Stimulated activated CD8-positive, alpha-beta memory T cell treated with anti-CD3 and anti-CD28 coated beads, Interleukin-7, amount 100 ng/mL, for 1 hour (primary cell): ENCODE measurements at regions not wholly inside any gene's neighbourhood (a gene's known extent, or its start where the extent isn't known, plus 50 kb on each side); places are given as distances from the start of the nearest gene placed in this dataset.

Source experiments
- DNase-seq, 2 donors: peaks; one replicate each; pipeline ENCODE4 v3.0.0-alpha.2; 2020; ENCODE audit warnings: low read depth in 2 of 2

GRCh38 chr5:89147031-89147430 lies 264.0 kb upstream of the MEF2C start:
- DNase-seq, result no peak

- DNase-seq, result no peak
These were observed 254.2 kb upstream of the MEF2C start for GRCh38 chr5:89137148-89137547.

GRCh38 chr5:89133975-89134374 lies 251.0 kb upstream of the MEF2C start:
- DNase-seq, result no peak

- DNase-seq, result no peak
These were observed 250.1 kb upstream of the MEF2C start for GRCh38 chr5:89133129-89133528.

GRCh38 chr5:89130851-89131250 lies 247.9 kb upstream of the MEF2C start:
- DNase-seq, result no peak

GRCh38 chr5:89129941-89130340 lies 247.0 kb upstream of the MEF2C start:
- no peak for DNase-seq

GRCh38 chr5:89128906-89129625 lies 246.1 kb upstream of the MEF2C start:
- no peak for DNase-seq

GRCh38 chr5:89128092-89128491 lies 245.1 kb upstream of the MEF2C start:
- DNase-seq, result no peak

- no peak for DNase-seq
These were observed 244.2 kb upstream of the MEF2C start for GRCh38 chr5:89127191-89127590.

- no peak for DNase-seq
These were observed 242.4 kb upstream of the MEF2C start for GRCh38 chr5:89125372-89125771.

- no peak for DNase-seq
These were observed 240.6 kb upstream of the MEF2C start for GRCh38 chr5:89123581-89123980.

- DNase-seq, result no peak
These were observed 237.7 kb upstream of the MEF2C start for GRCh38 chr5:89120719-89121118.

GRCh38 chr5:89117124-89117644 lies 234.2 kb upstream of the MEF2C start:
- no peak for DNase-seq

GRCh38 chr5:89110916-89111646 lies 228.1 kb upstream of the MEF2C start:
- DNase-seq, result no peak

GRCh38 chr5:89106480-89106879 lies 223.5 kb upstream of the MEF2C start:
- no peak for DNase-seq

GRCh38 chr5:89105836-89106235 lies 222.9 kb upstream of the MEF2C start:
- DNase-seq, result no peak

- DNase-seq, result no peak
These were observed 222.2 kb upstream of the MEF2C start for GRCh38 chr5:89105171-89105695.

- no peak for DNase-seq
These were observed 215.3 kb upstream of the MEF2C start for GRCh38 chr5:89098199-89098756.

GRCh38 chr5:89097103-89097502 lies 214.1 kb upstream of the MEF2C start:
- no peak for DNase-seq

GRCh38 chr5:89095341-89095740 lies 212.4 kb upstream of the MEF2C start:
- no peak for DNase-seq

GRCh38 chr5:89090037-89090436 lies 207.1 kb upstream of the MEF2C start:
- DNase-seq, result no peak

- no peak for DNase-seq
These were observed 204.8 kb upstream of the MEF2C start for GRCh38 chr5:89087551-89088318.
